NCI-H460 (cell line): ENCODE measurements at regions not wholly inside any gene's neighbourhood (a gene's known extent, or its start where the extent isn't known, plus 50 kb on each side); places are given as distances from the start of the nearest gene placed in this dataset.
A peak's percentile ranks its signal among the peaks of the same experiment; 100 is the strongest.

Experiments used
- DNase-seq: peaks from one replicate; pipeline ENCODE4 v3.0.0-alpha.2; 2016; ENCODE audit warnings: low read depth; ENCODE audit errors: extremely low read depth
- small RNA-seq, 2 experiments: library from RNA; depleted of rRNA; stranded (forward); fragments of <200 nt; gene quantifications; one replicate each; pipeline ENCODE3, GENCODE V24; 2014

DNA sequence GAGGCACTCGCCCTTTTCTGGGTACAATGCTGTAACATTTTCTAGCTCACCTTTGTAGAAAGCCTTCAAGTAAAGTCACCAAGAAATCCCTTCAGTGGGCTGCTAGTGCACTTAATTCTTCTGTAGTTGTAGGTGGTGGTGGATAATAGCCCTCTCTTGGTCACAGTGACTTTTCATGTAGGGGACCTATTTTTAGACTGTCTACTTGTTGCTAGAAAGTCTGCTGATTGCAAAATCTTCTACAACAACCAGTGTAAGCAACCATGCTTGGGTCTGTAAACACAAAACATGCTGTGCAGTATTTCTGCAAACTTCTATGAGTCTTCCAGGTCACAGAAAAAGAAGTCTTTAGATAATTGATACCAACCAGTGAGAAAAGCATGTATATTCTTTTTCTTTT is 55.6 kb downstream of the PBDC1 start:
- DNase-seq: no peak

DNA sequence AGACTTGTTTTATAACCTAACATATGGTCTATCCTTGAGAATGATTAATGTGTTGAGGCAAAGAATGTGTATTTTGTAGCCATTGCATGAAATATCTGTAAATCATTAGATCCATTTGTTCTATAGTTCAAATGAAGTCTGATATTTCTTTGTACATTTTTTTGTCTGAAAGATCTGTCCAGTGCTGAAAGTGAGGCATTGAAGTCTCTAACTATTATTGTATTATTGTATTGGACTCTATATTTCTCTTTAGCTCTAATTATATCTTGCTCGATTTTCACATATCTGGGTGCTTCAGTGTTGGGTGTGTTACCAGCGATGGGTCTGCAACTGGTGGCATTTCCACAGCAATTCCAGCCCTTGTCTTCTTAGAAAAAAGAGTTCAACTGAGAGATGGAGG is 76.0 kb downstream of the PBDC1 start:
- DNase-seq: no peak

DNA sequence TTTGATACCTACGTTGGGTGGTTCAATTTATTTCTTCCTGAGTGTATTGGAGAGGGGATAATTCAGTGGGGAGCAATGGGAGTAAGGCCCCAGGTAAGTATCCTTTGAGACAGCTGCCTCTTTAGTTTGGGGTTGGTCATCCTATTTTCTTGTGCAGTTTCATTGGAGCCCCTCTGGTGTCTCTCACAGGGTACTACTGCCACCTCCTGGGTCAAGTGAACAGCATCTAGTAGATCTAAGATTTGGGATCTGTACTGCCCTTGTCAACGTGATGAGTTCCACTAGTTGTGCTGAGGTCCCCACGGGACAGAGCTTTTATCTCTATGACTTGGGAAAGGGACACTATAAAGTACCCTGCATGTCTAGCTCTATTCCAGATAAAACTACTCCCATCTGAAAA is 80.6 kb downstream of the PBDC1 start:
- DNase-seq: peak; percentile 48

DNA sequence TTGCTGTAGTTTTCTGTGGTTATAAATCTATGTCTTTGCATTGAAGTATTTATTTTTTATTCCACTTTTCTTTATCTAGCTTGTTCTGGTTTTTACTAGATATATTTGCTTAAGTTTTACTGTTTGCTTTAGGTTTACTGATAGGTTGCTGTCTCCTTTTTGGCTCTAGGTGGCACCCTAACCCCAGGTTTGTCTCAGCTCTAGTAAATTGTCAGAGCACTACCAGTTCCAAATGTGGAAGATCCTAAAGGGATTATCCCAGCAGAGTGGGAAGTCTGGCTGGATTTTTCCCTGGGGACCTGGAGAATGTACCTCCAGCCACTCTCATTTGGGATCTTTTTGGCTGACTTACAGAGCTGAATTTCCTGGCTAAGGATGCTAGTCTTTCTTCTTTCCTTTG is 106.1 kb downstream of the PBDC1 start:
- peak; percentile 59 for DNase-seq

Small RNA genes lying in the stretch of these regions (small RNA-seq; reads per million reads assigned to genes)
- gene RNU6-867P: 0 reads per million in 2 experiments
